Adipocyte (in vitro differentiated cells): ENCODE measurements at regions not wholly inside any gene's neighbourhood (a gene's known extent, or its start where the extent isn't known, plus 50 kb on each side); places are given as distances from the start of the nearest gene placed in this dataset.
"Not testable (repeated sequence)": the region's sequence is repeated elsewhere in the genome, so short reads cannot be mapped to it uniquely, and the experiment has no call there.

Source experiments
- DNase-seq: peaks from one replicate; pipeline ENCODE4 v3.0.0-alpha.2; 2015; ENCODE audit warnings: low read depth
- H3K27me3 ChIP-seq: replicated peaks from 2 replicates; pipeline ENCODE4 v1.7.0; 2013; ENCODE audit warnings: mild to moderate bottlenecking, low read length, moderate library complexity; ENCODE audit not compliant: control insufficient read depth, insufficient read depth
- H3K36me3 ChIP-seq: 2 replicates; pipeline ENCODE4 v1.7.0; 2013; ENCODE audit warnings: low read length, mild to moderate bottlenecking, moderate library complexity; ENCODE audit not compliant: control insufficient read depth, insufficient read depth, severe bottlenecking
- H3K4me1 ChIP-seq: 2 replicates; pipeline ENCODE4 v1.7.0; 2013; ENCODE audit warnings: mild to moderate bottlenecking, low read length, moderate library complexity; ENCODE audit not compliant: control insufficient read depth, insufficient read depth
- H3K4me3 ChIP-seq: 2 replicates; pipeline ENCODE4 v1.7.0; 2013; ENCODE audit warnings: mild to moderate bottlenecking, low read length, moderate library complexity
- H3K9ac ChIP-seq: 2 replicates; pipeline ENCODE4 v1.7.0; 2013; ENCODE audit warnings: mild to moderate bottlenecking, low read length, moderate library complexity
- H3K9me3 ChIP-seq: 2 replicates; pipeline ENCODE4 v1.7.0; 2013; ENCODE audit warnings: mild to moderate bottlenecking, low read length, moderate library complexity; ENCODE audit not compliant: control insufficient read depth

DNA sequence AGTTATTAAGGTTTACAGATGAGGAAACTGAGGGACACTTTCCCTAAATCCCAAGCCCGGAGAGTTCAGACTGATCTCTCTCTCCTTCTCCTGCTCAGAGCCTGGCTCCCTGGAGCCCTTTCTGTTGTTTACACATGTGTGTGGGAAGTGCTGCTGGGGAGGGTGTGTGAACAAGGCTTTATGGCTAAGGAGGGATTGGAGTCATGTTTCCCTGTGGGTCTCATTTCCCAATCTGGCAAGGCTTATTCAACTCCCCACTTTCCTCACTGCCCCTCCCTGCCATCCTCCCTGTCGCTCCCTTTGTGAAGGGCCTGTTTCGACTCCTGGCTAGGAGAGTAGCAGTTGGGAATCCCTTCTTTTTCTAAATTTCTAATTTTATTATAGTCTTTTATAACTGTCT lies 57.3 kb upstream of the PAX8 start:
- H3K4me1 ChIP-seq: peaks cover 58% of the 10 kb centered on the region
- not testable (repeated sequence) for H3K36me3 ChIP-seq, H3K4me3 ChIP-seq, H3K27me3 ChIP-seq, H3K9me3 ChIP-seq
- peak; percentile 66 for DNase-seq
- peak overlapping the region; percentile 64 for H3K9ac ChIP-seq

DNA sequence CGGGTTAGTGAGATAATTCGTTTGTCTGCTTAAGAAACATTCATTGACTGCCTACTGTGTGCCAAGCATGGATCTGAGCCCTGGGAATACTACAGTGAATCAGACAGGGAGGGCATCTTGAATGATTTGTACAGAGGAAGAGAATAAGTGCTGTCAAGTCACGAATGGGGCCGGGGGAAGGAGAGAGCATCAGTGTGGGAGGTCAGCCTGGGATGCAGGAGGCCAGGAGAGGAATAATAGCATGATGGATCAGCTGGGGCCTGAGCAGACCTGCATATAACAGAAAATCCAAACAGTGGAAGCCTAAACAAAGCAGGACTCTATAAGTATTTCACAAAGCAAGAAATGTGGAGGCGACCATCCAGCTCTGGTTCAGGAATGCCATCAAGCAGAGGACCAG lies 55.4 kb upstream of the PAX8 start:
- peaks cover 61% of the 10 kb centered on the region for H3K4me1 ChIP-seq
- no peak for DNase-seq

DNA sequence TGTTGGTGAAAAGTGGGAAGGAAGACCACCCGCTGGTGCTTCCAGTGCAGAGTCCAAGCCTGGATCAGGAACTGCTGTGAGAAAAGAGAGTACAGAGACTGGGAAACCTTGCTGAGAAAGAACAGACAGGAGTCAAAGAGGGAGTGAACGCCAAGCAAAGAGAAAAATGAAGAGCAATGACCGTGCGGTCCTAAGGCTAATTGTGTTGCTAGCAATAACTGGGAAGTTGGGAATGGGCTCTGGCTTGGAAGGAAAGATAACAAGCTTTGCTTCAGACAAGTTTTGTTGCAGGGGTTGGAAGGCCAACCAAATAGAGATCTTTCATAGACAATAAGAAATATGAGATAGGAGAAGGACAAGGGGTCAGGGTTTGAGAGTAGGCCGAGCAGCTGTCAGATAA lies 55.0 kb upstream of the PAX8 start:
- H3K4me3 ChIP-seq, H3K27me3 ChIP-seq, DNase-seq, H3K9me3 ChIP-seq, H3K36me3 ChIP-seq, H3K9ac ChIP-seq: not testable (repeated sequence)
- H3K4me1 ChIP-seq: peaks cover 61% of the 10 kb centered on the region

More for the DNA sequence above, 55.4 kb upstream of the PAX8 start:
- H3K9ac ChIP-seq: no peak overlapping the region
- H3K9me3 ChIP-seq: no peaks in the 10 kb centered on the region
- H3K27me3 ChIP-seq: no peaks in the 10 kb centered on the region
- no peak overlapping the region for H3K4me3 ChIP-seq
- H3K36me3 ChIP-seq: no peaks in the 10 kb centered on the region

DNA sequence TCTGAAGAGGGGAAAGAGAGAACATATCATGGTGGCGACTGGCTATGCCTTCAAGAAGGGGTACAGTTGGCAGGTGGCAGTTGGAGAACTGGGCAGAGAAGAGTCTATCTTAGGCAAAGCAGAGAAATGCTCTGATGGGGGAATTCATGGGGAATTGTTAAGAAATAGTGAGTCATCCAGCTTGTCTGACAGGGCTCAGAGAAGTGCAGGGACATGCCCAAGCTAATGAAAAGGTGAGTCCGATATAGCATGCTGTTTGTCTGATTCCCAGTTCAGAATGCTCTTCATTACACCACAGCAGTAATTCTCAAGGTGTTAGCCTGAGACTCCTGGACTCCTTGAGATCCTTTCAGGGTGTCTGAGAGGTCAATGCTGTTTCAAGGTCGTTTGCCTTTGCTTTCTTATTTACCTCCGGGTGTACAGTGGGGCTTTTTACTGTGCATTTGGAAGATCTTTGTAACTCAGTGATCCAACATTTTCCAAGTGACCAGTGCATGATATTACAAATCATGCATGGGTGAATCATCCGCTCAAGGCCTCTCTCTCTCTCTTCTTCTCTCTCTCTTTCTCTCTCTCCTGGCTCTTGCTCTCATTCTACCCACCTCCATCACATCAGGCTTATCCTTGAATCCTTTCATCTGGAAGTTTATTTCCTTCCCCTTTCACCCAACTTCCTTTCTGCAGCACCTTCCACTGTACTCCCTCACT lies 51.5 kb upstream of the PAX8 start:
- not testable (repeated sequence) for H3K9me3 ChIP-seq, H3K9ac ChIP-seq, H3K36me3 ChIP-seq, H3K4me3 ChIP-seq, H3K27me3 ChIP-seq
- DNase-seq: peak; percentile 46
- H3K4me1 ChIP-seq: peaks cover 42% of the 10 kb centered on the region

DNA sequence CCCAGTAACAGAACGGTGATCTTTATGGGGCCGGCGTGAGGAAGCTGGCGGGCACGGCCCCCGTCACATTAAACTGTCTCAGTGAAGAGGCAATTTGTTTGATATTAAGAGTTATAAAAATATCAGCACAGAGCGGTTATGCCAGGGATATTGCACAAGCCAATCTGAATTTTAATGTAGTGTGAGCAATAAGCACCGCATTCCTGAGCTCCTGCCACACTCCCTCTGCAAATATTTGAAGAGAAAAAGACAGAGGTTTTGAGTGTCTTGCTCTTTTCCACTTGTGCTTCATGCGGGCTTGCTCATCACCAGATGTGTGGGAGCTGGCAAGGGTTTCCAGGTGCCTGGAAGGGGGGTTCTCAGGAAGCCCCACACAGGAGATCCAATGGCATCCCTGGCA lies 50.3 kb upstream of the PAX8 start:
- H3K36me3 ChIP-seq: not testable (repeated sequence)

DNA sequence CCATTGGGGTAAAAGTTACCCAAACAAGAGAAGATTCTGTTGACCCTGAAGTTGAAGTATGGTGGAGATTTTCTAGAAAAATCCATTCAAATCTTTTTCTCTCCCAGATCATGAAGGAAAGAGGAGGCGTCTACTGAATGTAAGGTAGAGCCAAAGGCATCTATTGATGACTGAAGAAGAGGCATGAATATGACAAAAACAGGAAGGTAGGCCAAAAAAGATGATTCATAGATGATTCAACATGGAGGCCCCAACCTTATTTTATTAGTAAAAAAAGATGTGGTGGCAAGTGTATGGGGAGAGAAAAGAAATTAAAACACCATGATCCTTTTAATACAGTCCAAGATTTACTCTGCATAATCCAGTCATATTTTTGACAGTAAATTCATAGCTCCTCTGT lies 49.9 kb upstream of the PAX8 start:
- not testable (repeated sequence) for H3K27me3 ChIP-seq, H3K4me3 ChIP-seq, H3K9me3 ChIP-seq, DNase-seq, H3K36me3 ChIP-seq, H3K9ac ChIP-seq
- peaks cover 45% of the 10 kb centered on the region for H3K4me1 ChIP-seq

More for the DNA sequence above, 50.3 kb upstream of the PAX8 start:
- not testable (repeated sequence) for H3K4me3 ChIP-seq, H3K9me3 ChIP-seq, H3K9ac ChIP-seq, H3K27me3 ChIP-seq
- DNase-seq: peak; percentile 67
- H3K4me1 ChIP-seq: peaks cover 44% of the 10 kb centered on the region
